Neuronal stem cell (in vitro differentiated cells): ENCODE measurements at regions not wholly inside any gene's neighbourhood (a gene's known extent, or its start where the extent isn't known, plus 50 kb on each side); places are given as distances from the start of the nearest gene placed in this dataset.
A peak's percentile ranks its signal among the peaks of the same experiment; 100 is the strongest.

Experiments
- DNase-seq: peaks from one replicate; pipeline ENCODE4 v3.0.0-alpha.2; 2013; ENCODE audit warnings: low spot score
- H2AFZ ChIP-seq: one replicate; pipeline ENCODE4 v1.6.1; 2013; ENCODE audit warnings: mild to moderate bottlenecking, low read length, inconsistent platforms
- H2AK5ac ChIP-seq: 2 replicates; pipeline ENCODE4 v1.6.1; 2013; ENCODE audit warnings: low read depth, mild to moderate bottlenecking, inconsistent platforms, low read length, moderate library complexity, mixed read lengths
- H2BK120ac ChIP-seq: 2 replicates; pipeline ENCODE4 v1.6.1; 2013; ENCODE audit warnings: low read depth, mild to moderate bottlenecking, inconsistent platforms, low read length, moderate library complexity, mixed read lengths
- H2BK12ac ChIP-seq: one replicate; pipeline ENCODE4 v1.6.1; 2013; ENCODE audit warnings: low read length, inconsistent platforms
- H2BK15ac ChIP-seq: 2 replicates; pipeline ENCODE4 v1.6.1; 2013; ENCODE audit warnings: mild to moderate bottlenecking, low read length, inconsistent platforms, mixed read lengths
- H2BK5ac ChIP-seq: one replicate; pipeline ENCODE4 v1.6.1; 2013; ENCODE audit warnings: inconsistent platforms, mild to moderate bottlenecking, low read length, moderate library complexity
- H3K14ac ChIP-seq: one replicate; pipeline ENCODE4 v1.6.1; 2013; ENCODE audit warnings: low read length, inconsistent platforms
- H3K18ac ChIP-seq: 2 replicates; pipeline ENCODE4 v1.6.1; 2013; ENCODE audit warnings: low read length, inconsistent platforms
- H3K23ac ChIP-seq: 2 replicates; pipeline ENCODE4 v1.6.1; 2013; ENCODE audit warnings: low read depth, mild to moderate bottlenecking, mixed read lengths, low read length, inconsistent platforms; ENCODE audit not compliant: poor library complexity
- H3K27ac ChIP-seq: replicated peaks from 3 replicates; pipeline ENCODE4 v1.5.1; 2013; ENCODE audit warnings: low read length, inconsistent platforms
- H3K27me3 ChIP-seq, 3 experiments: 2 replicates each; pipeline ENCODE4 v1.6.1; 2013; ENCODE audit warnings: low read length in 3 of 3, mild to moderate bottlenecking in 2 of 3, inconsistent platforms in 1 of 3, low read depth in 1 of 3, mixed read lengths in 1 of 3, moderate library complexity in 1 of 3; ENCODE audit not compliant: control insufficient read depth in 3 of 3, insufficient read depth in 3 of 3
- H3K36me3 ChIP-seq, 2 donors: replicated peaks in 1 of 2; 2 replicates each; pipeline ENCODE4 v1.6.1; 2013; ENCODE audit warnings: low read length in 2 of 2; ENCODE audit not compliant: control insufficient read depth in 2 of 2, insufficient read depth in 2 of 2
- H3K4ac ChIP-seq: 2 replicates; pipeline ENCODE4 v1.6.1; 2013; ENCODE audit warnings: inconsistent platforms, mild to moderate bottlenecking, low read length, moderate library complexity
- H3K4me1 ChIP-seq, 2 donors: 1 replicate in 1 of 2; 2 replicates in 1 of 2; pipeline ENCODE4 v1.6.1; 2013; ENCODE audit warnings: low read length in 2 of 2, low read depth in 1 of 2; ENCODE audit not compliant: control insufficient read depth in 2 of 2, insufficient read depth in 1 of 2
- H3K4me2 ChIP-seq: one replicate; pipeline ENCODE4 v1.6.1; 2013; ENCODE audit warnings: mild to moderate bottlenecking, low read length, inconsistent platforms; ENCODE audit not compliant: insufficient read depth, poor library complexity, severe bottlenecking
- H3K4me3 ChIP-seq, 2 donors: 2 replicates each; pipeline ENCODE4 v1.5.1; 2013; ENCODE audit warnings: low read length in 2 of 2, mild to moderate bottlenecking in 2 of 2, inconsistent platforms in 1 of 2, moderate library complexity in 1 of 2
- H3K79me1 ChIP-seq: one replicate; pipeline ENCODE4 v1.6.1; 2013; ENCODE audit warnings: low read depth, mild to moderate bottlenecking, inconsistent platforms, low read length, moderate library complexity
- H3K9ac ChIP-seq: one replicate; pipeline ENCODE4 v1.6.1; 2013; ENCODE audit warnings: mild to moderate bottlenecking, low read depth, low read length, inconsistent platforms; ENCODE audit not compliant: poor library complexity
- H3K9me3 ChIP-seq, 2 donors: replicated peaks in 1 of 2; 2 replicates each; pipeline versions ENCODE3 to v1.6.1; 2013; ENCODE audit warnings: low read length in 2 of 2, mild to moderate bottlenecking in 2 of 2, inconsistent platforms in 1 of 2, low read depth in 1 of 2, mixed read lengths in 1 of 2, moderate library complexity in 1 of 2; ENCODE audit not compliant: control insufficient read depth in 2 of 2, insufficient read depth in 1 of 2
- H4K8ac ChIP-seq: one replicate; pipeline ENCODE4 v1.6.1; 2013; ENCODE audit warnings: low read depth, mild to moderate bottlenecking, inconsistent platforms, low read length, moderate library complexity
- H4K91ac ChIP-seq: one replicate; pipeline ENCODE4 v1.6.1; 2013; ENCODE audit warnings: low read length, low read depth, mild to moderate bottlenecking, inconsistent platforms; ENCODE audit not compliant: poor library complexity
- WGBS, 2 donors: extraction: QIAGEN DNeasy Blood & Tissue Kit; methylation state at CpG; one replicate each; pipeline ENCODE4 v1.1.7; 2013; ENCODE audit warnings: missing lambda C conversion rate in 2 of 2, mixed read lengths in 1 of 2; ENCODE audit not compliant: insufficient read length in 2 of 2, insufficient replicate concordance in 1 of 2; ENCODE audit errors: extremely low coverage in 2 of 2; 5-methylcytosine and 5-hydroxymethylcytosine counted together

DNA sequence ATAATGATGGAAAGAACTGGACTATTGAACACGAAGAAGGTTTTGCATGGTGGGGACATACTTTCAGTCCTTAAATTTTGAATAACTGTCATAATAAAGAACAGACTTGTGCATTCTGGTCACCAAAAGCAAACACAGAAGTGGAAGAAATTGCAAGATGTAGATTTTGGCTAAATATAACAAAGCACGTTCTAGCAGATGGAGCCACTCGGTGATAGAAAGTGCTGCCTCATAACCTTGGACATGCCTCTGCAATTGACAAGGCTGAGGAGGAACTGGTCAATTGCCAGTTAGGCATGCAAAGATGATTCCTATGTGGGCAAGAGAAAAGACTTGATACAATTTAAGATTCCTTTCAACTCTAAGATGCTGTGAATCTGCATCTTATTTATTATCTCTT, 244.1 kb upstream of the ZC3H12C start:
- no peak overlapping the region for H2BK5ac ChIP-seq
- no peak overlapping the region for H2BK12ac ChIP-seq
- WGBS, 2 donors: no CpG with 5 or more reads among the region's 3 CpGs
- H3K27me3 ChIP-seq: no peaks in the 10 kb centered on the region
- no peak overlapping the region for H4K8ac ChIP-seq
- no peaks in the 10 kb centered on the region for H3K36me3 ChIP-seq
- no peak overlapping the region for H3K14ac ChIP-seq
- H2BK120ac ChIP-seq: no peak overlapping the region
- H3K23ac ChIP-seq: no peak overlapping the region
- H3K9ac ChIP-seq: no peak overlapping the region
- H2BK15ac ChIP-seq: no peak overlapping the region
- no peak overlapping the region for H3K4me3 ChIP-seq
- H3K18ac ChIP-seq: no peak overlapping the region
- peaks cover 0 to 2% of the 10 kb centered on the region in 2 donors for H3K4me1 ChIP-seq
- no peak for DNase-seq
- H4K91ac ChIP-seq: no peak overlapping the region
- H3K79me1 ChIP-seq: no peaks in the 10 kb centered on the region
- H3K4me2 ChIP-seq: no peak overlapping the region
- no peak overlapping the region for H2AFZ ChIP-seq
- H3K9me3 ChIP-seq: no peaks in the 10 kb centered on the region
- H3K4ac ChIP-seq: no peak overlapping the region
- no peak overlapping the region for H2AK5ac ChIP-seq
- H3K27ac ChIP-seq: no peak overlapping the region

DNA sequence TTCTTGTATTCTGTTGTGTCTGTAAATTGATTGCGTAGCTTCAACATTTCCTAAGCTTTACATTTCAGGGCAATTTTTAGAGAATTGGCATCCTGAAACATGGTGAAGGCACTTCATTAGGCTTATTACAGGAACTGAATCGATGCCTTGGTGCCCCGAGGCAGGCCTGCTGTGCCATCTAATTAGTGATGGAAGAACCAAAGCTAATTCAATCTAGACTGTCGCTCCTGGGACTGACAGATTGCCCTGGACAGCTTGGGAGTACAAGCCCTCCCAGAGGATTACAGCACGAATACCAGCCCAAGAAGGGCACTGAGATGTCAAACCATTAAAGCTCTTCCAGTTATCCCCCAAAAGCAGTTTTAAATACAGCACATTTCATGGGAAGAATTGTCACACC, 243.2 kb upstream of the ZC3H12C start:
- no peak for DNase-seq
- Histone ChIP-seq H3K23ac (no peak overlapping the region), H3K4me2 (no peak overlapping the region), H3K4me1 (peaks cover 0 to 2% of the 10 kb centered on the region in 2 donors), H3K27me3 (no peaks in the 10 kb centered on the region), H3K18ac (no peak overlapping the region), H3K9ac (no peak overlapping the region), H2AFZ (no peak overlapping the region), H2AK5ac (no peak overlapping the region), H3K9me3 (no peaks in the 10 kb centered on the region), H3K36me3 (no peaks in the 10 kb centered on the region), H3K79me1 (no peaks in the 10 kb centered on the region), H3K14ac (no peak overlapping the region), H2BK12ac (no peak overlapping the region), H3K27ac (no peak overlapping the region), H2BK120ac (no peak overlapping the region), H3K4ac (no peak overlapping the region), H4K8ac (no peak overlapping the region), H4K91ac (no peak overlapping the region), H2BK15ac (no peak overlapping the region), H2BK5ac (no peak overlapping the region), H3K4me3 (no peak overlapping the region)
- WGBS, 2 donors: no CpG with 5 or more reads among the region's 5 CpGs

DNA sequence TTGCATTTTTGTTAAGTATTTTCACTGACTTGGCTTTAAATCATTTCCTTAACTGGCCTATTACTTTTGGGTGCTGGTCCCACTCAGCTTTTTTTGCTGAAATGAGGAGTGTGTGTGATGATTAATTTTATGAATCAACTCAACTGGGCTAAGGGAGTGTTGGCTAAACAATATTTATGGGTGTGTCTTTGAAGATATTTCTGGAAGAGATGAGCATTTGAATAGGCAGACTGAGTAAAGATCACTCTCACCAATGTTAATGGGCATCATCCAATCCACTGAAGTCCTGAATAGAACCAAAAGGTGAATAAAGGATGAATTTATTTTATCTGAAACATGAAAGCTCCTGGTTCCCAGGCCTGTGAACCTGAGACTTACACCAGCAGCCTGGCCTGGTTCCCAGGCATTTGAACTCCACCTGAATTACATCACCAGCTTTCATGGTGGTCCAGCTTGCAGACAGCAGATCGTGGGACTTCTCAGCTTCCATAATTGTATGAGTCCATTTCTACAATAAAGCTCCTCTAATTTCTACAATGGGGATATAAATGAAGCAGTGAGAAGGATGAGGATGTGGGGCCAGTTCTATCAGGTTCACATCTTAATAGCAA, 241.3 kb upstream of the ZC3H12C start:
- Histone ChIP-seq H3K23ac (no peak overlapping the region), H3K4me3 (no peak overlapping the region), H3K79me1 (no peaks in the 10 kb centered on the region), H2BK12ac (no peak overlapping the region), H3K36me3 (no peaks in the 10 kb centered on the region), H3K18ac (no peak overlapping the region), H3K27ac (no peak overlapping the region), H2BK120ac (no peak overlapping the region), H2BK5ac (no peak overlapping the region), H3K9me3 (no peaks in the 10 kb centered on the region), H3K14ac (no peak overlapping the region), H3K27me3 (no peaks in the 10 kb centered on the region), H2AFZ (no peak overlapping the region), H2BK15ac (no peak overlapping the region), H4K91ac (no peak overlapping the region), H3K4me2 (no peak overlapping the region), H3K4ac (no peak overlapping the region), H2AK5ac (no peak overlapping the region), H4K8ac (no peak overlapping the region), H3K4me1 (peaks cover 0 to 2% of the 10 kb centered on the region in 2 donors), H3K9ac (no peak overlapping the region)
- WGBS, 2 donors: no CpG with 5 or more reads among the region's 1 CpG
- DNase-seq: no peak

DNA sequence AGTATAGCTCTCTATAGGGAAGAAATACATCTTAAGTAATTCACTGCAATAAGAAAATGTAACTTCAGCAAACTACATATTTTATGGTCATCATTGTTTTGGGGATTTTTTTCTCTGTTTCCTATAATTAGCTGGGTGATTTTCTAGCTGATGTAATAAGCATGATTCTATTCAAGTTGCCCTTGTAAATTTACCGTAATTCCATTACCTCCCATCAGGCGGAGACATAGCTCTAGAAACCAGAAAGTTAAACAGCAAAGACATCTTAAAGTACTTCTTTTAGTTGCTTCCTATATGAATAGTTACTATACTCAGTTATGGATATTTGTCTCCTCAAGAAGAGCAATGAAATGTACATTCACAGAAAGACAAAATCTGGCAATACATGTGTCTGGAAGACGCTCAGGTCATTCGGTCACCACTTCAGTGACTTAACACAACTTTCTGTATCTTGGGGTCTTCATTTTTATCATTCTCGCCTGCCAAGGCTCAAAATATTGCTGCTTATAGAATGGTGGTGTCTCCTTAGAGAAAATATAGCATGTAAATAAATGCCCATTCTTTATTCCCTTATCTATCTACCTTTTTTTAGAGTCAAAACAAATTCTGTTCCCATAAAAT, 239.9 kb upstream of the ZC3H12C start:
- no CpG with 5 or more reads among the region's 5 CpGs for WGBS, 2 donors
- no peak overlapping the region for H3K23ac ChIP-seq
- no peak overlapping the region for H3K4me2 ChIP-seq
- no peaks in the 10 kb centered on the region for H3K27me3 ChIP-seq
- no peak overlapping the region for H3K14ac ChIP-seq
- H2BK5ac ChIP-seq: no peak overlapping the region
- no peak overlapping the region for H3K4ac ChIP-seq
- DNase-seq: peak; percentile 31
- no peaks in the 10 kb centered on the region for H3K36me3 ChIP-seq
- no peak overlapping the region for H3K27ac ChIP-seq
- H3K18ac ChIP-seq: no peak overlapping the region
- no peaks in the 10 kb centered on the region for H3K4me1 ChIP-seq
- no peak overlapping the region for H4K8ac ChIP-seq
- no peak overlapping the region for H4K91ac ChIP-seq
- no peak overlapping the region for H2BK15ac ChIP-seq
- H2AFZ ChIP-seq: no peak overlapping the region
- no peak overlapping the region for H3K9ac ChIP-seq
- H2BK12ac ChIP-seq: no peak overlapping the region
- H2BK120ac ChIP-seq: no peak overlapping the region
- no peak overlapping the region for H2AK5ac ChIP-seq
- H3K4me3 ChIP-seq: no peak overlapping the region
- H3K9me3 ChIP-seq: peaks cover 0 to 3% of the 10 kb centered on the region in 2 donors
- H3K79me1 ChIP-seq: no peaks in the 10 kb centered on the region
